Sigmoid colon (tissue), 6 donors: ENCODE measurements at regions not wholly inside any gene's neighbourhood (a gene's known extent, or its start where the extent isn't known, plus 50 kb on each side); places are given as distances from the start of the nearest gene placed in this dataset.
A peak's percentile ranks its signal among the peaks of the same experiment; 100 is the strongest.

ENCODE experiments used
- DNase-seq: peaks from one replicate; pipeline ENCODE4 v3.0.0-alpha.2; 2019
- H3K27ac ChIP-seq, 4 donors: fragments of 200-600 bp; sonication (generic); one replicate each; pipeline ENCODE4 v1.5.1; 2016 to 2019; ENCODE audit warnings: mild to moderate bottlenecking in 1 of 4
- H3K27me3 ChIP-seq, 3 donors: fragments of 200-600 bp; sonication (generic); one replicate each; pipeline ENCODE4 v1.5.1; 2019; ENCODE audit warnings: mild to moderate bottlenecking in 1 of 3
- H3K36me3 ChIP-seq, 4 donors: fragments of 200-600 bp; sonication (generic); one replicate each; pipeline ENCODE4 v1.5.1; 2016 to 2019
- H3K4me1 ChIP-seq, 4 donors: fragments of 200-600 bp; sonication (generic); one replicate each; pipeline ENCODE4 v1.5.1; 2017 to 2019
- H3K4me3 ChIP-seq, 4 donors: fragments of 200-600 bp; sonication (generic); one replicate each; pipeline ENCODE4 v1.5.1; 2017 to 2019; ENCODE audit warnings: mild to moderate bottlenecking in 2 of 4, moderate library complexity in 1 of 4
- H3K9me3 ChIP-seq, 4 donors: fragments of 200-600 bp in 3 of 4; sonication (generic) in 3 of 4; one replicate each; pipeline versions ENCODE4 v1.5.1 to v1.6.1; 2013 to 2019
- CTCF ChIP-seq, 4 experiments: fragments of 450-650 bp in 3 of 4; fragments of 200-600 bp in 1 of 4; IDR thresholded peaks; one replicate each; pipeline ENCODE4 v1.5.1; 2016 to 2019; ENCODE audit warnings: antibody characterized with exemption in 4 of 4, mild to moderate bottlenecking in 3 of 4, moderate library complexity in 2 of 4
- EP300 ChIP-seq, 4 donors: sonication (generic); formaldehyde crosslinking; IDR thresholded peaks; one replicate each; pipeline ENCODE4 v1.6.1; 2017; ENCODE audit warnings: antibody characterized with exemption in 4 of 4
- POLR2A ChIP-seq, 2 donors: fragments of 450-650 bp; IDR thresholded peaks; one replicate each; pipeline ENCODE4 v1.6.1; 2016; ENCODE audit warnings: antibody characterized with exemption in 2 of 2, mild to moderate bottlenecking in 2 of 2, moderate library complexity in 2 of 2
- POLR2AphosphoS5 ChIP-seq, 4 donors: sonication (generic); formaldehyde crosslinking; IDR thresholded peaks; one replicate each; pipeline ENCODE4 v1.6.1; 2017; ENCODE audit warnings: antibody characterized with exemption in 4 of 4
- WGBS, 2 donors: extraction: QIAGEN DNeasy Blood & Tissue Kit; methylation state at CpG; one replicate each; pipeline ENCODE4 v1.1.7; 2013; 5-methylcytosine and 5-hydroxymethylcytosine counted together
- intact Hi-C: fragments of 100-400 bp; cut with DNase I; formaldehyde crosslinking; loops from one replicate; pipeline ENCODE4 v1.15.1; 2023
- donor health status: healthy with polysubstance abuse.
- donor health status: healthy.

- no peaks in the 10 kb centered on the region for H3K9me3 ChIP-seq
- no peaks in the 10 kb centered on the region for H3K27me3 ChIP-seq
- DNase-seq = no peak
- H3K4me3 ChIP-seq = no peak overlapping the region
- H3K36me3 ChIP-seq = no peaks in the 10 kb centered on the region
- no peak for TF ChIP-seq POLR2A (IDR thresholded peaks at IDR 0.05)
- TF ChIP-seq POLR2AphosphoS5 (IDR thresholded peaks at IDR 0.05) = no peak
- TF ChIP-seq EP300 (IDR thresholded peaks at IDR 0.05) = no peak
- TF ChIP-seq CTCF (IDR thresholded peaks at IDR 0.05) = no peak
- intact Hi-C loops = loop anchor here (10.0 kb wide), 1 partner anchor 309 kb away; no protein-coding TSS in a partner anchor
- WGBS, 2 donors = 88 to 91% methylated on average over 3 of the region's 3 CpGs
- H3K4me1 ChIP-seq = no peaks in the 10 kb centered on the region
- no peak overlapping the region for H3K27ac ChIP-seq
Observed at GRCh38 chr16:73565925-73566324, 518.0 kb upstream of the ZFHX3 start.

- 54 to 63% methylated on average over 7 of the region's 7 CpGs for WGBS, 2 donors
- Histone ChIP-seq H3K27me3 (no peaks in the 10 kb centered on the region), H3K9me3 (no peaks in the 10 kb centered on the region), H3K27ac (no peak overlapping the region), H3K4me1 (no peaks in the 10 kb centered on the region), H3K36me3 (no peaks in the 10 kb centered on the region), H3K4me3 (no peak overlapping the region)
- TF ChIP-seq CTCF (IDR thresholded peaks at IDR 0.05) (peak in 1 of 4 experiments; percentile 19), POLR2A (IDR thresholded peaks at IDR 0.05) (no peak), POLR2AphosphoS5 (IDR thresholded peaks at IDR 0.05) (no peak)
- intact Hi-C loops = loop anchor here (10.0 kb wide), 1 partner anchor 310 kb away; no protein-coding TSS in a partner anchor
- DNase-seq = no peak
Observed at GRCh38 chr16:73565263-73565662, 517.3 kb upstream of the ZFHX3 start.

GRCh38 chr16:73563709-73564108 lies 515.8 kb upstream of the ZFHX3 start:
- 89 to 96% methylated on average over 3 of the region's 3 CpGs for WGBS, 2 donors
- H3K4me1 ChIP-seq = no peaks in the 10 kb centered on the region
- intact Hi-C loops = loop anchor here (10.0 kb wide), 1 partner anchor 311 kb away; no protein-coding TSS in a partner anchor

GRCh38 chr16:73560497-73560896 lies 512.6 kb upstream of the ZFHX3 start:
- no peak for DNase-seq
- 26 to 61% methylated on average over 7 of the region's 7 CpGs for WGBS, 2 donors
- TF ChIP-seq POLR2AphosphoS5 (IDR thresholded peaks at IDR 0.05) = no peak
- TF ChIP-seq POLR2A (IDR thresholded peaks at IDR 0.05) = no peak
- no peak for TF ChIP-seq CTCF (IDR thresholded peaks at IDR 0.05)
- TF ChIP-seq EP300 (IDR thresholded peaks at IDR 0.05) = no peak
- no peak overlapping the region for H3K27ac ChIP-seq
- intact Hi-C loops = loop anchor here (10.0 kb wide), 1 partner anchor 314 kb away; no protein-coding TSS in a partner anchor
- no peaks in the 10 kb centered on the region for H3K4me1 ChIP-seq
- H3K27me3 ChIP-seq = no peaks in the 10 kb centered on the region
- no peak overlapping the region for H3K4me3 ChIP-seq
- H3K9me3 ChIP-seq = no peaks in the 10 kb centered on the region
- H3K36me3 ChIP-seq = no peaks in the 10 kb centered on the region

More at GRCh38 chr16:73563709-73564108, 515.8 kb upstream of the ZFHX3 start:
- Histone ChIP-seq H3K36me3 (no peaks in the 10 kb centered on the region), H3K9me3 (no peaks in the 10 kb centered on the region), H3K4me3 (no peak overlapping the region), H3K27ac (no peak overlapping the region), H3K27me3 (no peaks in the 10 kb centered on the region)
- no peak for TF ChIP-seq POLR2A (IDR thresholded peaks at IDR 0.05)
- no peak for DNase-seq

GRCh38 chr16:73558219-73558618 lies 510.3 kb upstream of the ZFHX3 start:
- no peaks in the 10 kb centered on the region for H3K4me1 ChIP-seq
- no peaks in the 10 kb centered on the region for H3K36me3 ChIP-seq
- H3K27ac ChIP-seq = no peak overlapping the region
- WGBS, 2 donors = 84 to 90% methylated on average over 7 of the region's 7 CpGs
- H3K4me3 ChIP-seq = no peak overlapping the region
- no peaks in the 10 kb centered on the region for H3K27me3 ChIP-seq
- intact Hi-C loops = no loop called here
- TF ChIP-seq CTCF (IDR thresholded peaks at IDR 0.05) (no peak), POLR2A (IDR thresholded peaks at IDR 0.05) (no peak)
- no peak for DNase-seq
- no peaks in the 10 kb centered on the region for H3K9me3 ChIP-seq
